ENCODE measurements at regions not wholly inside any gene's neighbourhood (a gene's known extent, or its start where the extent isn't known, plus 50 kb on each side); places are given as distances from the start of the nearest gene placed in this dataset.

GRCh38 chr11:89613911-89614310 is 96.2 kb upstream of the TRIM77 start:
- TF ChIP-seq, protein P1, sequence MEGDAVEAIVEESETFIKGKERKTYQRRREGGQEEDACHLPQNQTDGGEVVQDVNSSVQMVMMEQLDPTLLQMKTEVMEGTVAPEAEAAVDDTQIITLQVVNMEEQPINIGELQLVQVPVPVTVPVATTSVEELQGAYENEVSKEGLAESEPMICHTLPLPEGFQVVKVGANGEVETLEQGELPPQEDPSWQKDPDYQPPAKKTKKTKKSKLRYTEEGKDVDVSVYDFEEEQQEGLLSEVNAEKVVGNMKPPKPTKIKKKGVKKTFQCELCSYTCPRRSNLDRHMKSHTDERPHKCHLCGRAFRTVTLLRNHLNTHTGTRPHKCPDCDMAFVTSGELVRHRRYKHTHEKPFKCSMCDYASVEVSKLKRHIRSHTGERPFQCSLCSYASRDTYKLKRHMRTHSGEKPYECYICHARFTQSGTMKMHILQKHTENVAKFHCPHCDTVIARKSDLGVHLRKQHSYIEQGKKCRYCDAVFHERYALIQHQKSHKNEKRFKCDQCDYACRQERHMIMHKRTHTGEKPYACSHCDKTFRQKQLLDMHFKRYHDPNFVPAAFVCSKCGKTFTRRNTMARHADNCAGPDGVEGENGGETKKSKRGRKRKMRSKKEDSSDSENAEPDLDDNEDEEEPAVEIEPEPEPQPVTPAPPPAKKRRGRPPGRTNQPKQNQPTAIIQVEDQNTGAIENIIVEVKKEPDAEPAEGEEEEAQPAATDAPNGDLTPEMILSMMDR (IDR thresholded peaks at IDR 0.05), result no peak
- TF ChIP-seq POLR2AphosphoS5 (IDR thresholded peaks at IDR 0.05; ENCODE audit: low read depth, low read length) (no peak), TCF7L2 (IDR thresholded peaks at IDR 0.05; ENCODE audit: low read depth, low read length) (no peak), SIN3A (IDR thresholded peaks at IDR 0.05; ENCODE audit: borderline replicate concordance, insufficient read depth, low read depth, low read length) (no peak), REST (IDR thresholded peaks at IDR 0.05; ENCODE audit: insufficient read depth in 1 of 2, low read depth in 2 of 2, low read length in 1 of 2) (no peak)

Data from Panc1 (cell line).